B cell (primary cell): ENCODE measurements at regions not wholly inside any gene's neighbourhood (a gene's known extent, or its start where the extent isn't known, plus 50 kb on each side); places are given as distances from the start of the nearest gene placed in this dataset.

ENCODE experiments used
- CTCF ChIP-seq: fragments of 200-600 bp; IDR thresholded peaks from one replicate; pipeline ENCODE4 v1.8.0; 2022; ENCODE audit warnings: antibody characterized with exemption, mild to moderate bottlenecking
- EZH2 ChIP-seq: IDR thresholded peaks from 2 replicates; pipeline ENCODE4 v1.6.1; 2012; ENCODE audit warnings: borderline replicate concordance, low read depth, mild to moderate bottlenecking, moderate library complexity, low read length; ENCODE audit not compliant: insufficient read depth, poor library complexity, severe bottlenecking

DNA sequence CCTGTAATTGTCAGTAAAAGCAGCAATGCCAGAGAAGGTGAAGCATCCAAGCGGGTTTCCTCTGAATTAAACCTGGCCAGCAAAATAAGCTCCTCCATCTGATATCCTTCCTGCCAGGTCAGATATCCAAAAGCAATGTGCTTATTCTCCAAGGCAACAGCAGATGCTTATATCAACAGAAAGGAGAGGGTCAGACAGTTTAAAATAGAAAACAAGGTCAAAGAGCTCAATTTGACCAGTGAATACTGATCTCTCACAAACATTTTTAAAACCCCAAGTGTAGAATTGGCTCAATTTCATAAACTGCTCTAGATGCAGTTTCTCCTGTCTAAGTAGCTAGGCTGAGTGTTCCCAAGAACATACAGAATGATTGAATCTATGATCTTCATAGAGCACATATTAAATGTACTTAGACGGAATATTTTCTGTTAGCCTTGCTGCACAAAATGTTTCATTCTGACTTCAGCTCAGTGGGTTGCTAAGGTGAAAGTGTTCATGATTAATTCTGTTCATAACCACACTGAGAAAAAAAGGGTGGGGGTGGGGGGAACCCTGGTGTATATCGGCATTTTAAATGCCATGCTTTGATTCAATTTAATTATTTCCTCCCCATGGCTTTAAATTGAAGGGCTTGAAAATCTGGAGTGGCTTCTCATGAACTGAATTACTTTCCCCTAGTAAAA, 174.2 kb upstream of the ARHGAP20 start:
- no peak for TF ChIP-seq CTCF
- no peak for TF ChIP-seq EZH2
